ENCODE measurements at regions not wholly inside any gene's neighbourhood (a gene's known extent, or its start where the extent isn't known, plus 50 kb on each side); places are given as distances from the start of the nearest gene placed in this dataset.

GRCh38 chr6:14787250-14787649, 458.6 kb upstream of the JARID2 start:
- TF ChIP-seq POLR2A (IDR thresholded peaks at IDR 0.05): no peak
- no peak for TF ChIP-seq EP300 (IDR thresholded peaks at IDR 0.05; ENCODE audit: low read depth)
- no peak for TF ChIP-seq CTCF (IDR thresholded peaks at IDR 0.05)
- no peak for TF ChIP-seq POLR2AphosphoS5 (IDR thresholded peaks at IDR 0.05)
- H3K36me3 ChIP-seq: no peaks in the 10 kb centered on the region
- WGBS, 2 donors (ENCODE audit: low coverage in 1 of 2): 71 to 86% methylated on average over 2 of the region's 2 CpGs
- H3K4me3 ChIP-seq: no peak overlapping the region
- H3K27ac ChIP-seq: no peak overlapping the region
- peaks cover 0 to 10% (median 4%) of the 10 kb centered on the region in 4 donors for H3K4me1 ChIP-seq
- in situ Hi-C loops (cut with MboI; ENCODE audit: low pct_ligation_motif_present in 1 of 4, low pct_unique_long_range_greater_than_20kb in 1 of 4, low sequenced_read_pairs in 3 of 4) (no loop called here), intact Hi-C loops (cut with DNase I; ENCODE audit: low total_unique reads) (no loop called here)
- no peak for DNase-seq
- H3K9me3 ChIP-seq: no peaks in the 10 kb centered on the region
- no peaks in the 10 kb centered on the region for H3K27me3 ChIP-seq

- Histone ChIP-seq H3K4me3 (no peak overlapping the region), H3K27me3 (no peaks in the 10 kb centered on the region), H3K36me3 (no peaks in the 10 kb centered on the region), H3K9me3 (no peaks in the 10 kb centered on the region), H3K27ac (no peak overlapping the region), H3K4me1 (peaks cover 0 to 14% (median 6%) of the 10 kb centered on the region in 4 donors)
- intact Hi-C loops (cut with DNase I; ENCODE audit: low total_unique reads): no loop called here
- TF ChIP-seq CTCF (IDR thresholded peaks at IDR 0.05): no peak
- no peak for TF ChIP-seq POLR2AphosphoS5 (IDR thresholded peaks at IDR 0.05)
- no peak for TF ChIP-seq EP300 (IDR thresholded peaks at IDR 0.05; ENCODE audit: low read depth)
- TF ChIP-seq POLR2A (IDR thresholded peaks at IDR 0.05): no peak
- WGBS, 2 donors (ENCODE audit: low coverage in 1 of 2): 78 to 94% methylated on average over 2 of the region's 2 CpGs
- DNase-seq: no peak
- in situ Hi-C loops (cut with MboI; ENCODE audit: low pct_ligation_motif_present in 1 of 4, low pct_unique_long_range_greater_than_20kb in 1 of 4, low sequenced_read_pairs in 3 of 4): no loop called here
Measured at GRCh38 chr6:14787677-14788076, 458.2 kb upstream of the JARID2 start.

- Histone ChIP-seq H3K27ac (no peak overlapping the region), H3K9me3 (no peaks in the 10 kb centered on the region), H3K36me3 (no peaks in the 10 kb centered on the region), H3K27me3 (no peaks in the 10 kb centered on the region), H3K4me3 (no peak overlapping the region), H3K4me1 (peaks cover 0 to 19% (median 8%) of the 10 kb centered on the region in 4 donors)
- no peak for TF ChIP-seq CTCF (IDR thresholded peaks at IDR 0.05)
- TF ChIP-seq EP300 (IDR thresholded peaks at IDR 0.05; ENCODE audit: low read depth): no peak
- TF ChIP-seq POLR2A (IDR thresholded peaks at IDR 0.05): no peak
- TF ChIP-seq POLR2AphosphoS5 (IDR thresholded peaks at IDR 0.05): no peak
- 92 to 100% methylated on average over 4 of the region's 4 CpGs for WGBS, 2 donors (ENCODE audit: low coverage in 1 of 2)
- no peak for DNase-seq
- in situ Hi-C loops (cut with MboI; ENCODE audit: low pct_ligation_motif_present in 1 of 4, low pct_unique_long_range_greater_than_20kb in 1 of 4, low sequenced_read_pairs in 3 of 4): no loop called here
- intact Hi-C loops (cut with DNase I; ENCODE audit: low total_unique reads): no loop called here
Measured at GRCh38 chr6:14789996-14790395, 455.9 kb upstream of the JARID2 start.

GRCh38 chr6:14790976-14791375, 454.9 kb upstream of the JARID2 start:
- intact Hi-C loops (cut with DNase I; ENCODE audit: low total_unique reads) (no loop called here), in situ Hi-C loops (cut with MboI; ENCODE audit: low pct_ligation_motif_present in 1 of 4, low pct_unique_long_range_greater_than_20kb in 1 of 4, low sequenced_read_pairs in 3 of 4) (no loop called here)
- Histone ChIP-seq H3K9me3 (no peaks in the 10 kb centered on the region), H3K4me1 (peaks cover 0 to 19% (median 8%) of the 10 kb centered on the region in 4 donors), H3K4me3 (no peak overlapping the region), H3K27ac (no peak overlapping the region), H3K36me3 (no peaks in the 10 kb centered on the region), H3K27me3 (no peaks in the 10 kb centered on the region)
- TF ChIP-seq EP300 (IDR thresholded peaks at IDR 0.05; ENCODE audit: low read depth) (no peak), POLR2AphosphoS5 (IDR thresholded peaks at IDR 0.05) (no peak), POLR2A (IDR thresholded peaks at IDR 0.05) (no peak)
- 56% methylated on average over 1 of the region's 1 CpG; no CpG with 5 or more reads in 1 of the 2 donors for WGBS, 2 donors (ENCODE audit: low coverage in 1 of 2)
- no peak for DNase-seq

GRCh38 chr6:14791526-14791925, 454.3 kb upstream of the JARID2 start:
- no peaks in the 10 kb centered on the region for H3K9me3 ChIP-seq
- H3K4me1 ChIP-seq: peaks cover 0 to 19% (median 8%) of the 10 kb centered on the region in 4 donors
- no peaks in the 10 kb centered on the region for H3K36me3 ChIP-seq
- H3K27me3 ChIP-seq: no peaks in the 10 kb centered on the region
- H3K4me3 ChIP-seq: no peak overlapping the region
- TF ChIP-seq POLR2A (IDR thresholded peaks at IDR 0.05) (no peak), EP300 (IDR thresholded peaks at IDR 0.05; ENCODE audit: low read depth) (no peak), POLR2AphosphoS5 (IDR thresholded peaks at IDR 0.05) (no peak), CTCF (IDR thresholded peaks at IDR 0.05) (no peak)
- intact Hi-C loops (cut with DNase I; ENCODE audit: low total_unique reads): no loop called here
- no peak overlapping the region for H3K27ac ChIP-seq
- no peak for DNase-seq
- 27 to 51% methylated on average over 2 of the region's 2 CpGs for WGBS, 2 donors (ENCODE audit: low coverage in 1 of 2)
- in situ Hi-C loops (cut with MboI; ENCODE audit: low pct_ligation_motif_present in 1 of 4, low pct_unique_long_range_greater_than_20kb in 1 of 4, low sequenced_read_pairs in 3 of 4): no loop called here
